ENCODE measurements at regions not wholly inside any gene's neighbourhood (a gene's known extent, or its start where the extent isn't known, plus 50 kb on each side); places are given as distances from the start of the nearest gene placed in this dataset.

DNA sequence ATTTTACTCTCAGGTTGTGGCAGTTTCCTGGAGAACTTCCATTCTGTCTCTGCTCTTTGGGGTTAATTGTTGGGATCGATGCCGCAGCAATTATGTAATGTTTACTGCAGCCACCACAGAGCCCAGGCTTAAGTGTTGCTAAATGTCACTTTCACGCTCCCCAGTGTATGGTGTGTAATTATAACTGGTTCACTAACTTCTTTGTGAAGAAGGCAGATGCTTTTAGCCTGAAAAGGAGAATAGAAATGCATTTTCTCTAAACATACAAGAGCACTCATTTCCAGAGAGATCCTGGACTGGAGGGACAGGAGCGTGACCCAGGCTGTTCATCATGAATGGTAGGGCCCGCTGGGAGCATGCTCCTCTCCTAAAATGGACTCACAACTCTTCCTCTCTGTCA, 132.2 kb upstream of the PLET1 start:
- Histone ChIP-seq H3K4me3 (ENCODE audit: low read depth, low read length) (no peak overlapping the region), H3K27me3 (ENCODE audit: control insufficient read depth, insufficient read depth, low read length) (no peaks in the 10 kb centered on the region), H3K36me3 (ENCODE audit: control insufficient read depth, insufficient read depth, low read length) (no peaks in the 10 kb centered on the region)
- no peak for DNase-seq (ENCODE audit: low read depth)
- TF ChIP-seq, protein P1, sequence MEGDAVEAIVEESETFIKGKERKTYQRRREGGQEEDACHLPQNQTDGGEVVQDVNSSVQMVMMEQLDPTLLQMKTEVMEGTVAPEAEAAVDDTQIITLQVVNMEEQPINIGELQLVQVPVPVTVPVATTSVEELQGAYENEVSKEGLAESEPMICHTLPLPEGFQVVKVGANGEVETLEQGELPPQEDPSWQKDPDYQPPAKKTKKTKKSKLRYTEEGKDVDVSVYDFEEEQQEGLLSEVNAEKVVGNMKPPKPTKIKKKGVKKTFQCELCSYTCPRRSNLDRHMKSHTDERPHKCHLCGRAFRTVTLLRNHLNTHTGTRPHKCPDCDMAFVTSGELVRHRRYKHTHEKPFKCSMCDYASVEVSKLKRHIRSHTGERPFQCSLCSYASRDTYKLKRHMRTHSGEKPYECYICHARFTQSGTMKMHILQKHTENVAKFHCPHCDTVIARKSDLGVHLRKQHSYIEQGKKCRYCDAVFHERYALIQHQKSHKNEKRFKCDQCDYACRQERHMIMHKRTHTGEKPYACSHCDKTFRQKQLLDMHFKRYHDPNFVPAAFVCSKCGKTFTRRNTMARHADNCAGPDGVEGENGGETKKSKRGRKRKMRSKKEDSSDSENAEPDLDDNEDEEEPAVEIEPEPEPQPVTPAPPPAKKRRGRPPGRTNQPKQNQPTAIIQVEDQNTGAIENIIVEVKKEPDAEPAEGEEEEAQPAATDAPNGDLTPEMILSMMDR (IDR thresholded peaks at IDR 0.05; ENCODE audit: insufficient read depth, low read length, poor library complexity, severe bottlenecking), result no peak

DNA sequence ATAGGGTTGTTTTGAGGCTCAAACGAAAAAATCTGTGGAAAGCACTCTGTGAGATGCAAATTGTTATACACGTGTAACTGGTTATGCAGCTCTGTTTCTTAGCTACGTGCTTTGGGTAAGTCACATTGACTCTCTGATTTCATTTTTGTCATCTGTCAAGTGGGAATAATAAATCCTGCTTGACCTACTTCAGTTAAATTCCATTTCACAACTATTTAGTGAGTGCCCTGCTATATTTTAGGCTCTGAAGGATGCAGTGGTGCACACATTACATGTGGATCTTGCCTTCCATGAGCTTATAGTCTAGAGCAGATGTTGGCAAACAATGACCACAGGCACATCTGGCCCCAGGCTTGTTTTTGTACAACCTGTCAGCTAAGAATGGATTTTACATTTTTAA, 133.6 kb upstream of the PLET1 start:
- no peak for DNase-seq (ENCODE audit: low read depth)
- TF ChIP-seq, protein P1 (IDR thresholded peaks at IDR 0.05; ENCODE audit: insufficient read depth, low read length, poor library complexity, severe bottlenecking), result no peak
- Histone ChIP-seq H3K4me3 (ENCODE audit: low read depth, low read length) (no peak overlapping the region), H3K36me3 (ENCODE audit: control insufficient read depth, insufficient read depth, low read length) (no peaks in the 10 kb centered on the region), H3K27me3 (ENCODE audit: control insufficient read depth, insufficient read depth, low read length) (no peaks in the 10 kb centered on the region)

DNA sequence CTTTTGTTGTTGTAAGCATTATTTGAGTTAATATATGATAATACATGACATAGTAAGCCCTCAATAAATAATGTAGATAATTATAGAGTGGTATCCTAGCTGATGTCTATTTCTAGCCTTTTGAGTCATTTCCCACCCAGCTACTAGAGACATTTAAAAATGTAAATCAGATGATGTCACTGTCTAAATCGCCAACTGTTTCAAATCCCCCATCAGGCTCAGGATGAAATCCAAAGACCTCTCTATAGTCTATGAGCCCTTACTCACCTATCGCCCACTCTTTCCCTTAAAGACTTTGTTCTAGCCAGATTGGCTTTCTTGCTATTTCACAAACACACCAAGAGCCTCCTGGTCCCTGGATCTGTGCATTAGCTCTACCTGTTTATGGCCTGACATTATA, 135.4 kb upstream of the PLET1 start:
- DNase-seq (ENCODE audit: low read depth), result no peak
- Histone ChIP-seq H3K27me3 (ENCODE audit: control insufficient read depth, insufficient read depth, low read length) (no peaks in the 10 kb centered on the region), H3K36me3 (ENCODE audit: control insufficient read depth, insufficient read depth, low read length) (no peaks in the 10 kb centered on the region), H3K4me3 (ENCODE audit: low read depth, low read length) (no peak overlapping the region)
- TF ChIP-seq, protein P1 (IDR thresholded peaks at IDR 0.05; ENCODE audit: insufficient read depth, low read length, poor library complexity, severe bottlenecking), result no peak

DNA sequence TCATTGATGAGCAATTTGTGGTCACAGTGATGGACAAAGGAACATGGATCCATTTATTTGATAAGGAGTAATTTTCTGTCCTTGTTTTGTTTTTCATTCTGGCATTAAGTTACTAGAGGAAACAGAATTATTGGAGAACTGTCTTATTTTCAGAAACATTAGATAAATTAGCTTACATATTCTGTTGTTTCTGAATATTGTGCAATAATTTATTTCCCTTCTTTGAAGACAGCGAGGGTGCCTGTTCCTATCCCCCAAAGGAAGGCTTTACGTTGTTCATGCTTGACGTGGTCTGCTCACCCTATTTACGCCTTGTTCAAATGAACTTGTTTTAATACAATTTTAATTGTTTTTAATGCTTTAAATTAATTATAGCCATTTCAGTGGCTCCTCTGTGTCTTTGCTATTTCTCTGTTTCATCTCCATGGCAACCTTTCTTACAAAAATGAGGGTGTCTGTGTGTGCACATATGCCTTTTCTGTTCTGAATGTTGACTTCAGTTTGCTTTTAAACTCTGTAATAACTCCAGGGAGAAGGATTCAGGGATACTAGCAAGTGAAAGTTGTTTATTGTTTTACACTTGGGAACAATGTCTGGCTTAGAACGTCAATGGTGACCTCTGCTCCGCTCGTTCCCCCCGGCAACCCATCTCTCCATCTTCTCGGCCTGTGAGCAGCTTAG, 138.3 kb upstream of the PLET1 start:
- TF ChIP-seq, protein P1 (IDR thresholded peaks at IDR 0.05; ENCODE audit: insufficient read depth, low read length, poor library complexity, severe bottlenecking), result no peak
- H3K4me3 ChIP-seq (ENCODE audit: low read depth, low read length), result no peak overlapping the region
- no peak for DNase-seq (ENCODE audit: low read depth)

DNA sequence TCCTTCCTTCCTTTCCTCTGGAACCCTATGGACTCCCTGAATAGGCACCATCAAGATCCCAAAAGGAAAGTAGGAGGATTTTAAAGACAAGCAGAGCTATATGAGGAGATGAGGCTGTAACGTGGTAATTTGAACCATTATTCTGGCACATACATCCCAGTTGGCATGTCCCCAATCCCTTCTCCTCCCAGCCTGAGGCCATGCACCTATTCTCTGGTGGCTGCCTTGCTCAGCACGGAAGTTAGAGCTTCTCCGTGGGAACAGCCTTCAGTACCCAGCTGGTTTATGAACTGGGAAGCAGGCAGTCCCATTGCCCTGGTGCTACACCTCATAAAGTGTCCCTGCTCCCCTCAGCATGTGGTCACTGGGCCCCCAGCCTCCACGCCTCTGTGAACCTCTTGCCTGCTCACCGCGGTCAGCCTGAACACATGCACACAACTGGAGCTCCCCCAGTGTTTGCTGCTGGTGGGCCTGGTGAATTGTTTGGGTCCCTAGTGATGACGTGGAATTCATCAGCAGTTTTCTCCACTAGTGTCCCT, 139.9 kb upstream of the PLET1 start:
- no peaks in the 10 kb centered on the region for H3K36me3 ChIP-seq (ENCODE audit: control insufficient read depth, insufficient read depth, low read length)
- DNase-seq (ENCODE audit: low read depth), result no peak
- H3K4me3 ChIP-seq (ENCODE audit: low read depth, low read length), result no peak overlapping the region
- H3K27me3 ChIP-seq (ENCODE audit: control insufficient read depth, insufficient read depth, low read length), result no peaks in the 10 kb centered on the region
- TF ChIP-seq, protein P1 (IDR thresholded peaks at IDR 0.05; ENCODE audit: insufficient read depth, low read length, poor library complexity, severe bottlenecking), result no peak

More for the DNA sequence above, 138.3 kb upstream of the PLET1 start:
- H3K36me3 ChIP-seq (ENCODE audit: control insufficient read depth, insufficient read depth, low read length), result no peaks in the 10 kb centered on the region
- H3K27me3 ChIP-seq (ENCODE audit: control insufficient read depth, insufficient read depth, low read length), result no peaks in the 10 kb centered on the region
